OCI-LY7 (cell line): ENCODE measurements at regions not wholly inside any gene's neighbourhood (a gene's known extent, or its start where the extent isn't known, plus 50 kb on each side); places are given as distances from the start of the nearest gene placed in this dataset.

Experiments
- BruUV-seq: library from RNA; stranded (reverse); fragments of 400-500 nt; replicated peaks from 2 replicates; lab custom pipeline; 2021; lab: Mats Ljungman, UMichigan
- CTCF ChIA-PET: fragments of 300-600 bp; sonication (Branson Sonifier 250); formaldehyde crosslinking; loops from one replicate; lab custom pipeline; 2022; ENCODE audit warnings: antibody characterized with exemption; ENCODE audit not compliant: unreplicated experiment; lab: Charles Lee
- POLR2A ChIA-PET: fragments of 300-600 bp; sonication (Branson Sonifier 250); formaldehyde crosslinking; loops from one replicate; lab custom pipeline; 2022; ENCODE audit warnings: antibody characterized with exemption; lab: Charles Lee
- DNase-seq: peaks from one replicate; pipeline ENCODE4 v3.0.0-alpha.2; 2015; ENCODE audit warnings: low spot score
- H2AFZ ChIP-seq: fragments of 200-600 bp; sonication (generic), shearing (Covaris generic); 2 replicates; pipeline ENCODE4 v1.6.1; 2014; ENCODE audit warnings: mild to moderate bottlenecking, antibody characterized with exemption, low read length, moderate library complexity
- H3K27ac ChIP-seq: fragments of 200-600 bp; sonication (generic); 2 replicates; pipeline ENCODE4 v1.5.1; 2014; ENCODE audit warnings: mixed run types, low read depth, mild to moderate bottlenecking, moderate library complexity, low read length, inconsistent platforms; ENCODE audit not compliant: poor library complexity, severe bottlenecking
- H3K36me3 ChIP-seq: fragments of 200-600 bp; sonication (generic); 2 replicates; pipeline ENCODE4 v1.6.1; 2014; ENCODE audit warnings: mild to moderate bottlenecking, antibody characterized with exemption, low read length, moderate library complexity, mixed read lengths; ENCODE audit not compliant: insufficient read depth
- H3K4me1 ChIP-seq: fragments of 200-600 bp; sonication (generic); 2 replicates; pipeline ENCODE4 v1.5.1; 2014; ENCODE audit warnings: mild to moderate bottlenecking, low read length; ENCODE audit not compliant: insufficient read depth, poor library complexity, severe bottlenecking
- H3K4me2 ChIP-seq: fragments of 200-600 bp; sonication (generic); 2 replicates; pipeline ENCODE4 v1.6.1; 2014; ENCODE audit warnings: mild to moderate bottlenecking, low read length
- H3K4me3 ChIP-seq: fragments of 200-600 bp; sonication (generic); 2 replicates; pipeline ENCODE4 v1.5.1; 2014; ENCODE audit warnings: mild to moderate bottlenecking, low read depth, low read length; ENCODE audit not compliant: poor library complexity, severe bottlenecking
- H3K79me2 ChIP-seq: fragments of 200-600 bp; sonication (generic); 2 replicates; pipeline ENCODE4 v1.6.1; 2016; ENCODE audit warnings: low read depth, mild to moderate bottlenecking, low read length, moderate library complexity, mixed read lengths; ENCODE audit not compliant: insufficient read depth
- H3K9me2 ChIP-seq: fragments of 200-600 bp; sonication (generic); 2 replicates; pipeline ENCODE4 v1.6.1; 2016; ENCODE audit warnings: mild to moderate bottlenecking, low read length, mixed read lengths; ENCODE audit not compliant: insufficient read depth
- H3K9me3 ChIP-seq: fragments of 200-600 bp; sonication (generic); 2 replicates; pipeline ENCODE4 v1.6.1; 2014; ENCODE audit warnings: mild to moderate bottlenecking, mixed run types, low read length, mixed read lengths
- H4K20me1 ChIP-seq: fragments of 200-600 bp; sonication (generic); 2 replicates; pipeline ENCODE4 v1.6.1; 2014; ENCODE audit warnings: mild to moderate bottlenecking, antibody characterized with exemption, low read length, moderate library complexity, mixed read lengths; ENCODE audit not compliant: insufficient read depth
- CTCF ChIP-seq: fragments of 200-600 bp; sonication (generic); conservative IDR thresholded peaks from 2 replicates; pipeline ENCODE4 v1.5.1; 2014; ENCODE audit warnings: mild to moderate bottlenecking, antibody characterized with exemption, low read length, moderate library complexity, mixed read lengths
- EZH2phosphoT487 ChIP-seq: fragments of 200-600 bp; sonication (generic); IDR thresholded peaks from 2 replicates; pipeline ENCODE4 v1.6.1; 2018; ENCODE audit warnings: low read depth, borderline replicate concordance, mild to moderate bottlenecking, mixed run types, antibody characterized with exemption, low read length, moderate library complexity, mixed read lengths
- intact Hi-C: fragments of 100-400 bp; cut with micrococcal nuclease; formaldehyde crosslinking; loops from one replicate; pipeline ENCODE4 v1.10.0; 2022; ENCODE audit not compliant: unreplicated experiment

- Histone ChIP-seq H3K4me3 (no peak overlapping the region), H3K9me2 (no peaks in the 10 kb centered on the region), H3K27ac (no peak overlapping the region), H3K79me2 (no peaks in the 10 kb centered on the region), H3K9me3 (no peaks in the 10 kb centered on the region), H3K4me1 (no peaks in the 10 kb centered on the region), H3K4me2 (no peak overlapping the region), H4K20me1 (no peaks in the 10 kb centered on the region), H3K36me3 (no peaks in the 10 kb centered on the region), H2AFZ (no peak overlapping the region)
- no peak for DNase-seq
- ChIA-PET CTCF (no interaction called here), POLR2A (interaction anchor here (0.7 kb wide), 1 partner anchor 104 kb away, joined by 3 read pairs; no protein-coding TSS in a partner anchor)
- no TSS peak for BruUV-seq
- no peak for TF ChIP-seq EZH2phosphoT487
- no peak for TF ChIP-seq CTCF
- intact Hi-C loops = no loop called here
These were observed 127.2 kb upstream of the MARCHF11 start for GRCh38 chr5:16306812-16307211.

- ChIA-PET POLR2A (no interaction called here), CTCF (no interaction called here)
- Histone ChIP-seq H3K36me3 (no peaks in the 10 kb centered on the region), H3K4me3 (no peak overlapping the region), H4K20me1 (no peaks in the 10 kb centered on the region), H3K4me1 (no peaks in the 10 kb centered on the region), H3K27ac (no peak overlapping the region), H3K79me2 (no peaks in the 10 kb centered on the region), H2AFZ (no peak overlapping the region), H3K4me2 (no peak overlapping the region), H3K9me3 (no peaks in the 10 kb centered on the region), H3K9me2 (no peaks in the 10 kb centered on the region)
- DNase-seq = no peak
- intact Hi-C loops = no loop called here
- TF ChIP-seq EZH2phosphoT487 (no peak), CTCF (no peak)
- BruUV-seq = no TSS peak
These were observed 125.3 kb upstream of the MARCHF11 start for GRCh38 chr5:16304846-16305245.

GRCh38 chr5:16296946-16297345, 117.4 kb upstream of the MARCHF11 start:
- BruUV-seq = no TSS peak
- H3K4me3 ChIP-seq = no peak overlapping the region
- DNase-seq = no peak
- no peaks in the 10 kb centered on the region for H3K79me2 ChIP-seq
- intact Hi-C loops = no loop called here
- CTCF ChIA-PET = no interaction called here
- POLR2A ChIA-PET = no interaction called here
- no peaks in the 10 kb centered on the region for H4K20me1 ChIP-seq
- no peaks in the 10 kb centered on the region for H3K9me2 ChIP-seq
- no peak overlapping the region for H3K27ac ChIP-seq
- 0 out of 2 replicates have a peak, but pooled peaks cover 6% of the 10 kb centered on the region for H3K9me3 ChIP-seq
- no peak overlapping the region for H3K4me2 ChIP-seq
- H2AFZ ChIP-seq = no peak overlapping the region
- H3K4me1 ChIP-seq = no peaks in the 10 kb centered on the region
- no peak for TF ChIP-seq EZH2phosphoT487
- no peak for TF ChIP-seq CTCF
- H3K36me3 ChIP-seq = no peaks in the 10 kb centered on the region
